GM11168 (cell line): ENCODE measurements at regions not wholly inside any gene's neighbourhood (a gene's known extent, or its start where the extent isn't known, plus 50 kb on each side); places are given as distances from the start of the nearest gene placed in this dataset.
"Not testable (repeated sequence)": the region's sequence is repeated elsewhere in the genome, so short reads cannot be mapped to it uniquely, and the experiment has no call there.

Experiments used
- in situ Hi-C: fragments of 300-500 bp; cut with MboI; formaldehyde crosslinking; loops from one replicate; pipeline ENCODE4 v1.12.0; 2022; ENCODE audit warnings: low sequenced_read_pairs; ENCODE audit not compliant: unreplicated experiment

DNA sequence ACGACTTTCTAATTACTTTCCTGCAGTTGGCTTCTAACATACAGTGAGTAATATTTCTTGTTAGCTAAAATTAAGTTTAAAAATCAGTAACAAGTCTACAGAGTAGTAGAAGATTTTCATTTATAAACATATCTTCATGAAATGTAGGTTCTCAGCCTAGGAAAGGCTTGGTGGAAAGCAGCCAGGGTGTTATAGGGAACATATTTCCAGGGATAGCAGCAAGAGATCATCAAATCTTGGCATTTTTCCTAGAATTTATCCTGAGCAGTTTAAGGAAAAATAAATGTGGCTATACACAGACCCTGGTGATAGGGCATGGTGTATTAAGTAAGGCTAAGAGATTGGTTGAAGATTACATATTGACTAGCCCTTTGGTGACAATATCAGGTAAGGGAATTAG, 203.5 kb upstream of the NEGR1 start:
- in situ Hi-C loops = no loop called here

DNA sequence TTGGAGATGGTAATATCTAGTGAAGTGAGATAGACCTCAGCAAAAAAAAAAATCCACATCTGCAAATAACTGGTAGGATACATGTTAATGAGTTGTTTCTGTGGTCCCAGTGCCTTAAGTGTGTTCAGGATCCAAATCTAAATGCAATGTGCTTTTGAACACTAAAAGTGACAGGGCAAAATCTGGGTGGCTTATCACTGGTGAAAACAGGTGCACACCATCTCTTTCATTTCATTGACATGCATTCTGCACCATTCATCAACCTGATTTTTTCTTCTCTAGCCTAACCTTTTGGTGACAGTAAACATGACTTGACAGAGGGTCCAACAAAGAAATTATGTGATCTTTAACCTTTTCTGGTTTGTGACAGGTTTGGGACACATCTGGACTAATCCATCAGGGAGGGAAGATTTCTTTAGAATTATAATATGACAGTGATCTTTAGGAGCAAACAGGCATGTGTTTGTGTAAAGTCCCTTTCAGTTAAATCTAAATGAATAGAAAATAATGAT, 201.6 kb upstream of the NEGR1 start:
- in situ Hi-C loops = no loop called here

DNA sequence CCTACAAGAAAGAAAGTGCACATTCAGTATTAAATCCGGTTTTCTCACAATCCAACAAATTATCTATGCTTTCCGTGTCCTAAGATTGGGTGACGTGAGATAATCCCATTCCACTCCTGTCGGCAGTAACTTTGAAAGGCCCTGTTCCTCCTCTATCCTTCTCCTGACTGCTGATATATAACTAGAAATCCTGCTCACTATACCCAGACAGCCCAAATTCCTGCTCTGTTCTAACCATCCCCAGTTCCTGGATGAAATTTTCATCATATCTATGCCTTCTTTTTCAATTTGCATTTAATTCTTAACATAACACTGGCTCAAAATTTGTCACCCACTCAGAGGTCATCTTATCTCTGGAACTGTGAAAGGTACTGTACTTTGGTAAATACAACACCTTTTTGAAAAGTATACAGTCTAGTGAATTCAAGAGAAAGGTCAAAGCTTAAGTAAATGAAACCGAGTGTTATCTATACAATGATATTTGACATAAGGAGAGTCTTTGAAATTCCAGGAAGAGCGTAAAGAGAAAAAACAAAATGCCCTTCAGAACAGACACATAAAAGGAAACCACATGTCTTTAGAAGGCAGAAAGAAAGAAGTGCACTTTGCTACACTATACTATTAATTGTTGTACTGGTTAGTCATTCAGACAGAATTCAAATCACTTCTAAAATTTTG, 200.5 kb upstream of the NEGR1 start:
- in situ Hi-C loops = no loop called here

DNA sequence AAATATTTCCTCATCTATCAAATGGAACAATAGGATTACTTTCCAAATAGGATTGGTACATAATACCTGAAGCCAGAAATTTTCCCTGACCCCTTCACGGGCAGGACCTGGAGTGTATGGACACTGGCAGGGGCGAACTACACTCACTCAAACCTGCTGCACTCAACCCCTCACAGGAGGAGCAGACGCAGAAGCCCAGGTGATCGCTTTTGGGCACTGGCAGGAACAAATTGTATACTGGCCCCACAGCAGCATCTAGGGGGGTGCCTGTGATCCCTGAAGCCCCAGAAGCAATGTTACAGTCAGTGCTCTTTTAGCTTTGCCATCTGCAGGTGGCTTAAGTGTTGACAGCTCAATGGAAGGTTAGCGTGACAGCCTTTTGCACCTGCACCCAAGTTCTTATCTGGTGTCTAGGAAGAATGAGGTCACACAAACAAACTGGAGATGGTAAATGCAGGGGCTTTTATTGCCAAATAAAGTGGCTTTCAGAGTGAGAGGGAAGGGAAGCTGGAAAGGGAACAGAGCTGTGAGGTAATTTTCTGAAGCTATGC, 199.2 kb upstream of the NEGR1 start:
- in situ Hi-C loops = no loop called here

DNA sequence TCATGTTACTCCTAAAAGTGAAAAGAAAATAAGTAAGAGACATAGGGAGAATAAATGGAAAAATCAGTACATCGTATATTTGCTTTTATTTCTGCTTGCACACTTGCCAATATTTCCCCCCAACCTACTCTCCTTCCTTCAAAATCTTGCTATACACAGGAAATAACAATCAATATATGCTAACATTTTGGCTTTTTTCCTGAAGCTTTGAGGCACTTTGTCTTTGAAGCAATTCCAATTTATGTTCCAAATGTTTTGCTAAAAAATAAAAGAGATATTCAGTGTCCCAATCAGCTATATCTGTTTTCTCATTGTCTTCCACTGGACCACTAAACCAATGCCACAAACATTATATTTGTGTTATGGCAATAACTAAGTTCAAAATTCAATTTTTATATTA, 184.0 kb upstream of the NEGR1 start:
- in situ Hi-C loops = no loop called here

DNA sequence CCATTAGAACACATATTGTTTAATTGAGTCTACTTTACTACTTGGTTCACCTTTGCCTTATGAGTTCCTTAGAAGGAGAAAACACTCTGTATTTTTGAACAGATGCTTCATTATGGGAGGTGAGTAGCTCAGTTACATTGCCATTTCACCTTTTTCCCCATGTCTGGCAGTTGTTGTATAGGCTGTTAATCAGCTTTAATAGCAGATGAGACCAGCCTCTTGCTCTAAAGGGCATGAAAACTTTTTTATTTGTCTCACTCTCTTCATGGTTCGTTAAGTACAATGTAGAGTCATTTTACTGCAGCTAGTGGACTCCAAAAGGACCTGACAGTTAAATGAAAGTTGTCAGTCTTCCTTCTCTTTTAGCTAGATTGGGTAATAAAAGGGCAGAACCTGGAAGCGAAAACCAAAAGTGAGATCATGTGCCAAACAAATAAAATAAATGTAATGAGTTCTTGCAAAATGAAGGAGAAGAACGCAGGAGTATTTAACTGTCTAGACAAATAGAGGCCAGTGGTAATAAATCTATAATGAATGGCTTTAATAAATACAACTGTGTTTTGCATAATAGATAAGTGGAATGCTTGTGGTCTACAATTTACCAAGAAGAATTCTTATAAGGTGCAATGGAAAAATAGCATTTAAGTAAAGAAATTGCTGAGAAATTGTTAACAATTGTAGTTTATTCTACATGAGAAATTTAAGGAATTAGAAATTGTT, 180.0 kb upstream of the NEGR1 start:
- in situ Hi-C loops = no loop called here

DNA sequence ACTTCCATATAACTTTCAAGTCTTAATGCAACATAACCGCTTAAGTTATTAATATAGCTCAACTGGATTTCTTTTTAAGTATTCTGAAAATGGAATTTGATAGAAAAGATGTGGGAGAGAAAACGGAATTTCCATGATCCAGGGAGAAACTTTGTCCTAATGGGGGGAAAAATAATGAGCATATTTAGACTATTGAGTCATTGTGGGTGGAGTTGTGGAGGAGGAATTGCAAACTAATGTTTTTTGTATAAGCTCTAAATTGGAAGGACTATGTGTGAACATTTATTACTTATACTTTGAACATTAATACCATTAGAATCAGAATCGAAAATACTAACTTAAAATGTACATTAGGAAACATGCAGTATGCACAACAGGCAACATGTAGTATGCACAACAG, 159.9 kb upstream of the NEGR1 start:
- in situ Hi-C loops = no loop called here

DNA sequence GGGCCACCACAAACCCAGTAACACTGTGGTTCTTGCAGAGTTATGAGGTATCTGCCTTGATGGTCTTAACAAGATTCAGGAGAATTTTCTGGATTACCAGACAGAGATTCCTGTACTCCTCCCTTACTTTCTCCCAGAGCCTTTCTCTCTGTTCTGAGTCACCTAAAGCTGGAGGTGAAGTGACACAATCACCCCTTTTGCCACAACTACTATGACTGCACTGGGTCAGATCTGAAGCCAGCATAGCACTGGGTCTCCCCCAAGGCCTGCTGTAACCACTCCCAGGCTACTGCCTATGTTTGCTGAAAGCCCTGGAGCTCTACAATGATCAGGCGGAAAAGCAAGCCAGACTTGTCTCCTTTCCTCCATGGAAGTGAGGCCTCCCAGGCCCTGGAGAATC, 156.7 kb upstream of the NEGR1 start:
- in situ Hi-C loops = no loop called here

DNA sequence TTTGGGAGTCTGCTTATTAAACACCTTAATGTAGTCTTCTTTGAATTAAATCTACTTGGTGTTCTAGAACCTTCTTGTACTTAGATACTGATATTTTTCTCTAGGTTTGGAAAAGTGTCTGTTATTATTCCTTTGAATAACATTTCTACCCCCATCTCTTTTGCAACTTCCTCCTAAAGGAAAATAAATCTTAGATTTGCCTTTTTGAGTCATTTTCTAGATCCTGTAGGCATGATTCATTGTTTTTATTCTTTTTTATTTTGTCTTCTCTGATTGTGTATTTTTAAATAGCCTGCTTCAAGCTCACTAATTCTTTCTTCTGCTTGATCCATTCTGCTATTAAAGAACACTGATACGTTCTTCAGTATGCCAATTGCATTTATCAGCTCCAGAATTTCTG, 155.9 kb upstream of the NEGR1 start:
- in situ Hi-C loops = no loop called here

DNA sequence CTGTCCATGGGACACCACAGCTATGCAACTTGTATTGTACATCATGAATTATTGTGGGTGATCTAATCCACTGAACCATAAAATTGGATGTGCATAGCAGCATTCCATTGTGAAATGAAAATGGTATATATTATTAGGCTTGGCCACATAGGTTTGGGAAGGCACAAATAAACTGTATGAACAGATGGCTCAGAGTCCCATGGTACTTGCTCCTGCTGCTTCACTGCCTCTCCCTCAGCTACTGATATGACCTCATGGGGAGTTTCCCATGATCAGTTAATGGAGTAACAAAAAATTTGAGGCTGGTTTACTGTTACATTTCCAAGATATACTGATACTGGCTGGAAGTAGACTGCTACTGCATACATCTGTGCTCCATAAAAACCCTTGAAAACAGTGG, 152.7 kb upstream of the NEGR1 start:
- in situ Hi-C loops = no loop called here

DNA sequence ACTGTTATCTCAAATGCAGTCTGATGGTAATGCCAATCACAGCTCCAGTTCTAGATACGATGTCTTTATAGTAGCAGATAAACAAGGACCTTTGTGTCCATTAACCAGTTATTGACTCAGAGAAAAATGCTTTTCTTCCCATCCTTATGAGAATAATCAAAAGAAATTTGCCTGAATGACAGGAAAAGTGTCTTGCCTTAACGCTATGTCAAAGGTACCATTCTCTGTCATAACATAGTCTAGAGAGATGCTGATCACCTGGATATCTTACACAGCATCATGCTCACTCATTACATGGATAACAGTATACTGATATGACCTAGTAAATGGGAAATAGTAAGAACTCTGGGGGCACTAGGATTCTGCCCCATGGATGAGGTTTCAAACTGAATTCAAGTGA, 151.7 kb upstream of the NEGR1 start:
- in situ Hi-C loops = no loop called here

DNA sequence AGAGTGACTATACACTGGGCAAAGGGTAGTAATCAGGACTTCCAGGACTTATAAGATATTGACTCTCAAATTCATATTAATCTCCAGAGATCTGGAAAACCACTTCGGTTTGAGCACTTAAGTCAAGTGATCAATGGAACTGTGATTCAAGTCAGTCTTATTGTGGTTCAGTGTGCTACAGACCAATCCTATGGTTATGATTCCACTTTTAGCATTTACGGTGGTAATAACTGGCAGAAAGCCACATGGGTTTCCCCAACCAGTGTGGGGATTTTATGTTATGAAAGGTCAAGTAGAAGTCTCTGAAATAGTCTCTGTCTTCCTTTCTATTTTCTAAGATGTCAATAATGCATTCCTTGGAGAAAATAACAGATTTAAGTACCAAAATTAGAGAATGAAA, 151.3 kb upstream of the NEGR1 start:
- in situ Hi-C loops = no loop called here

DNA sequence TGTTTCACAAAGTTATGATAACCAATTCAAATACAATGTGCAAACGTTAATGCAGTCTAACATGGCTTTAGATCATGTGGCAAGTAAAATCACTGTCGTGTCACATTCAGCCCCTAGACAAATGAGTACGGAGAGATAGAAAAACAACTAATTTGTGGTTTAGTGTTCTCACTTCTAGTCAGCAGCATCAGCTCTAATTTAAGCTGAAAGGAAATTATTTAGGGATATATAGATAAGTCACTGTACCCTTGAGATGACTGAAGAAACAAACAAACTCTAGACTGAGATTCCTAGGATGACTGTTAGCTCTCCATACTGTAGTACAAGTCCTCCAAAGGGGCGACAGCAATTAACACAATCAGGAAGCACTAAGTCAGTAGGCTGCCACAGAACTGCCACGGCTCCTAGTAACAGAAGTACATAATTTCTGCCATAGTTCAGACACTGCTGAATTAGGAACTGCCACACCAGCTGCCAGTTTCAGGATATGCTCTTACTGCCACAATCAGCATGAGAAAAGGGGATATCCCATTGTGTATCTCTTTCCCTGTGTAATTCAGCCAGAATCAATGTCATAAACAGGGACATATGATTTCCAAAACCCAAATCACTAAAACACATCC, 150.4 kb upstream of the NEGR1 start:
- in situ Hi-C loops = no loop called here

DNA sequence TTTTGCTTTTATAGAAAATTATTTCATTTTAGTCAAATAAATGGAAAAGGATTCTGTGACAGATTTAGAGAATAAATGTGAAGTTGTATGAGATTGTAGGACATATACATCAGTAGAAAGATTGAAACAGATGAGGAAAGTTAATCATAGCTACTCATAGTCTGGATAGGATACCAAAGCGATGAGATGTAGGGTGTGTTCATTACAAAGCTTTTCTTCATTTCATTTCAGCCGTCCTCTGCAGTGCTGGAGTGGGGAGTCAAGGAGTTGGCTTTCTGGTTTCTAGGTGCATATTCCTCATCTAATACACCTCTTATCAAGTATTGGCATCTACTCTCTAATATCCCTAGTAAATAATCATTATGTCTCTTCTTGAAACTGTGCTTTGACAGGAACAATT, 149.5 kb upstream of the NEGR1 start:
- in situ Hi-C loops = no loop called here

DNA sequence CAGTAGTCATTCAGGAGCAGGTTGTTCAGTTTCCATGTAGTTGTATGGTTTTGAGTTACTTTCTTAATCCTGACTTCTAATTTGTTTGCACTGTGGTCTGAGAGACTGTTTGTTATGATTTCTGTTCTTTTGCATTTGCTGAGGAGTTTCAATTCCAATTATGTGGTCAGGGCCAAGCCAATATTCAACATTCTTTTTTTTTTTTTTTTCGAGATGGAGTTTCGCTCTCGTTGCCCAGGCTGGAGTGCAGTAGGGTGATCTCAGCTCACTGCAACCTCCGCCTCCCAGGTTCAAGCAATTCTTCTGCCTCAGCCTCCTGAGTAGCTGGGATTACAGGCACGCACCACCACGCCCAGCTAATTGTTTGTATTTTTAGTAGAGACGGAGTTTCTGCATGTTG, 145.9 kb upstream of the NEGR1 start:
- in situ Hi-C loops = not testable (repeated sequence)

DNA sequence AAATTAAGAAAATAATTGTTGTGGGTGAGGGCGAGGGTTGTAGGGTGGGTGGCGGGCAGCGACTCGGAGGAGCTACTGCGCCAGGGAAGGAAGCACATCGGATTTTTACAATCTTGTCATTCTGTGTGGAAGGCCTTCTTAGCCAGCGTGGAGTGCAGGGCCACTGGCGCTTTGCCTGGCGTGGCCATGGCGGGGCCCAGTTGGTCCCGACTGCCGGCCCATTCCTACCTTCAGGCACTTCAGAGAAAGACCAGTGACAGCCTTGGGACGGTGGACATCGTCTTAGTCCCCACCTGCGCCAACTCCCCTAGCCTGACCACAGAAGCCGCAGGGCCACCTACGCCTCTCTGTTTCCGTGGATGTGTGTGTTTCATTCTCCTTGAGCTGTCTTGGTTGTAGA, 136.9 kb upstream of the NEGR1 start:
- in situ Hi-C loops = no loop called here

DNA sequence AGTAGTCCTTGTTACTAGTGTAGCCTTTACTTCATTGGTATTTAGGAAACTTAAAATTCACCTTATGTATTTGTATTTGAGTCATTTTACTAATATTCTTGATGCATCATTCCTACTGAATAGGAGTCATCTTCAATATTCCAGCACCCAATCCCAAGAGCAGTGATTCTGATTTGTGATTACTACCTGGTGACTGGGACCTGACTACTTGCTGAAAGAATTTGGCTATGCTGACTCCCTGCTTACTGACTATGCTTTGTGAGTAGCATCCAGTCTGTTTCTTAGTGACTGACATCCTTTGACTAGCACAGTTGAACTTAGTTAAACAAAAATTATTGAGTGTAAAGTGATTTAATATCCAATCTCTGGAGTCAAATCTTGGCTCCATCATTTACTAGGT, 129.9 kb upstream of the NEGR1 start:
- in situ Hi-C loops = no loop called here

DNA sequence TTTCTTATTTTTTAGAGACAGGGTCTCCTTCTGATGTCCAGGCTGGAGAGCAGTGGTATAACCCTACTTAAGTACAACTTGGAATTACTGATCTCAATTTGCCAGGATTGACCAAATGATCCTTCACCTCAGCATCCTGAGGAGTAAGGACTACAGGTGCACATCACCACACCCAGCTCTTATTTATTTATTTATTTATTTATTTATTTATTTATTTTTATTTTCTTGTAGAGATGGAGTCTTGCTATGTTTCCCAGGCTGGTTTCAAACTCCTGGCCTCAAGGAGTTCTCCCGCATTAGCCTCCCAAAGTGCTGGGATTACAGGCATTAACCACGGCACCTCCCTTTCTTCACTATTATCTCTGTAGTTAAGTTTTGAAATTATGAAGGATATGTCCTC, 117.5 kb upstream of the NEGR1 start:
- in situ Hi-C loops = no loop called here

DNA sequence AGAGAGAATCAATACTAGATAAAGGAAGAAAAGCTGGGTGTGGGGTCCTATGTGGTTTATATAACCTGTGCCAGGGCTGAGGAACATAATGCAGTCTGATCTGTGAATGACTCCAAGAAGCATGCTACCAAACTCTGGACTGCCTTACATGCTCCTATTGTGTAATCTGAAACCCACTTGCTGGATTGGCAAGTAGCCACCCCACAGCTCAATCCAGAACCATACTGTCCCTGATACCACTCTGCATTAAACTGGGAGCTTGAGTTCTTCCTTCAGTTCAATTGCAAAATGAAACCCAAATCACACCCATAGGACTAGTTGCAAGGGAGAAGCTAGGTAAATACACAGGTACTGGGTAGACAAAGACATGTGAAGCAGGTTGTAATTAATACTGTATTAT, 115.4 kb upstream of the NEGR1 start:
- in situ Hi-C loops = no loop called here

DNA sequence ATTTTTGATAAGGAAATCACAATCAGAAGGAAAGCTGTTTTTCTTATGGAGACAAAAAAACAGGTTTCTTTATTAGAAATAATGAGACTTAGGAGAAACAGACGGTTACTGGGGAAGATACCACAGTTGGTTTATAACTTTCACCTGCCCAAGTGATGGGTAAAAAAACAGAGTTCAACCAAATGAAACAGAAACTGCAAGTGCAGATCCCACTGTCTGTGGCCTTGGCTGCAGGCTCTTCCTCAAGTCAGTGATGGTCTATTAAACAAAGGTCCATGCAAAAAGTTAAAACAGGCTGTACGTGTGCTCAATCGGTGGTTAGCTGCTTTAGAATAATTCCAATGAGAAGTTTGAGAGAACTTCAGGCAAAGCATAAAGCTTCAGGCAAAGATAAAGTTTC, 112.1 kb upstream of the NEGR1 start:
- in situ Hi-C loops = no loop called here

DNA sequence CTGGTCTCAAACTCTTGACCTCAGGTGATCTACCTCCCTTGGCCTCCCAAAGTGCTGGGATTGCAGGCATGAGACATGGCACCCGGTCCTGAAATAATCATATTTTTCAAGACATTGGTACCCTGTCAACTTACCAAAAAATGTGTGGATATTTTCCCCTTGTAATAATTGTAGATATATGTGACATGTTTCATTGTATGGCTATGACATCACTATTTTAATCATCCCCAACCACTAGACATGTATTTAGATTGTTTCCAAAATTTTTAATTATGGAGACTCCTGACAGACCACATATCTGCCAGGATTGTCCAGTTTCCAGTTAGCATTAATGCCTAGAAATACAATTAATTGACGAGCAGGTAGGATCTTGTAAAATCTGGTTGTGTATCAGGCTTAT, 96.7 kb upstream of the NEGR1 start:
- in situ Hi-C loops = no loop called here
